HG03060 (cell line): ENCODE measurements at regions not wholly inside any gene's neighbourhood (a gene's known extent, or its start where the extent isn't known, plus 50 kb on each side); places are given as distances from the start of the nearest gene placed in this dataset.
"Not testable (repeated sequence)": the region's sequence is repeated elsewhere in the genome, so short reads cannot be mapped to it uniquely, and the experiment has no call there.

Experiments
- ATAC-seq: cut with Tn5 transposase; IDR thresholded peaks from one replicate; pipeline ENCODE4 v1.9.1; 2021; ENCODE audit warnings: low read depth, moderate number of reproducible peaks; ENCODE audit not compliant: unreplicated experiment

GRCh38 chr9:107605041-107605440 lies 115.5 kb upstream of the KLF4 start:
- no peak for ATAC-seq

GRCh38 chr9:107603281-107603680 lies 113.7 kb upstream of the KLF4 start:
- ATAC-seq = no peak

DNA sequence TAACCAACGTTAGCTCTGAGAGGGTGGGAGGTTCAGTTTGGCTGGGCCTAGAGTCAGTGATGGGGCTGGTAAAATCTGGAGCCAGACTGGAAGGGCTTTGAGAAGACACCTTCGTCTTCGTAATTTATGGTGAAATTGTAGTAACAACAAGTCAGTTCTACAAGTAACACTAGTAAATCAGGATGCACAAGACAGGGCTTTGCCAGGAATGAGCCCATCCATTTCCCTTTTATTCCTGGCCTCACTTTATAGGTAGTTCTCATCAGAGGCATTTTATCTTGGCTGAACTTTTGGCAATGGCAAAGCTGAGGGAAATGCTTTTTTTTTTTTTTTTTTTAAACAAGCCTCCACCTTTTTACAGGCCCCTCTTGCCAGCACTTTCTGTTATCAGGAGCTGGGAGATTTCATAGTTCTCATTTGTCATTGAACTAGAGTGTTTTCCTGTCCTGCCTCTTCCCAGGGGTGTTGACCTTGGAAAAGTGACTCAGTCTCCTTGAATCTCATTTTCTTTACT lies 110.5 kb upstream of the KLF4 start:
- ATAC-seq = no peak

GRCh38 chr9:107597743-107598217 lies 108.2 kb upstream of the KLF4 start:
- no peak for ATAC-seq

DNA sequence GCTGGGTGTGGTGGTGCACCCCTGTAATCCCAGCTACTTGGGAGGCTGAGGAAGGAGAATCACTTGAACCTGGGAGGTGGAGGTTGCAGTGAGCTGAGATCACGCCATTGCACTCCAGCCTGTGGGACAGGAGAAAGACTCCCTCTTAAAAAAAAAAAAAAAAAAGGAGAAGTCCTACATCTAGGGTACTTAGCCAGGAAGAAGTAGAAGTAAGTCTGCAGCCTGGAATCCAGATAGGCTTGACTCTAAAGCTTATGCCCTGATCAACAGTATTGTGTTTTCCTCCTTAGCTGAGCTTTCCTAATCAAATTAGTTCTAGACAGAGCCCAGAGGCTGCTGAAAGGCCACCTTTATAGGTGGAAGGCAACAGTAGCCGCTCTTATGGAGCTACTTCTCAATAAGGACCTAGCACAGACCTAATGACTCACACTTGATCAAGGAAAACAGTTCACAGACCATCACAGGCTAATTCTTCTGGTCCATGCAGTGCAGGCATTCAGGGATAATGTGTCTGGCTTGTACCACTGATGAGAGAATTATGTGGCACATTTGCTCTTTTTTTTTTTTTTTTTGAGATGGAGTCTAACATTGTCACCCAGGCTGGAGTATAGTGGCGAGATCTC lies 105.5 kb upstream of the KLF4 start:
- ATAC-seq = no peak

GRCh38 chr9:107593224-107593870 lies 103.8 kb upstream of the KLF4 start:
- no peak for ATAC-seq

DNA sequence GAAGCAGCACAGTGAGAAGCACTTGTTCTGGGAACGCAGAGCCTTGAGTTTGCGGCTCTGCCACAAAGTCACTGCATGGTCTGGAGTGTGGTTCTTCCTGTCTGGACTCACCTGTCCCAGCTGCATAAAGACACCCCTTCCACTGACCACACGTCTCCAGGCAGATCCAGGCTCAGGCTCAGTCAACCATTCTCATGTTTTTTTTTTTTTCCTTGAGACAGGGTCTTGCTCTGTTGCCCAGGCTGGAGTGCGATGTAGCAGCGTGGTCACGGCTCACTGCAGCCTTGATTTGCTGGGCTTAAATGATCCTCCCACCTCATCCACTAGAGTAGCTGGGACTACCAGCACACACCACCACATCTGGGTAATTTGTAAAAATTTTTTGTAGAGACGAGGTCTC lies 102.9 kb upstream of the KLF4 start:
- ATAC-seq = no peak

DNA sequence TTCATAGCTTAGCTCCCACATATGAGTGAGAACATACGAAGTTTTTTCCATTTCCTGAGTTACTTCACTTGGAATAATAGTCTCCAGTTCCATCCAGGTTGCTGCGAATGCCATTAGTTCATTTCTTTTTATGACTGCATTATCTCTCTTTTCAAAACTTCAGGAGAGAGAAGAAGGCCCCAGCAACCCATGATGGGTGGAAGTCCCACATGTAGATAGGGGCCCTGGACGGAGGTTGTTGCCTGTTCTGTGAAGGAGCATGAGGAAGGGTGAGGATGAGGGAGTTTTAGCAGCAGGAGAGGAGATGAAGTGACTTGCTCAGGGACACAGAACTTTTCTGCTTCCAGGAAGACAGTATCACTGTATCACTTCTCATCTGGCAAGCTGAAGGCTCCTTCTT lies 102.2 kb upstream of the KLF4 start:
- no peak for ATAC-seq

- no peak for ATAC-seq
These were observed 98.8 kb upstream of the KLF4 start for GRCh38 chr9:107588393-107588792.

DNA sequence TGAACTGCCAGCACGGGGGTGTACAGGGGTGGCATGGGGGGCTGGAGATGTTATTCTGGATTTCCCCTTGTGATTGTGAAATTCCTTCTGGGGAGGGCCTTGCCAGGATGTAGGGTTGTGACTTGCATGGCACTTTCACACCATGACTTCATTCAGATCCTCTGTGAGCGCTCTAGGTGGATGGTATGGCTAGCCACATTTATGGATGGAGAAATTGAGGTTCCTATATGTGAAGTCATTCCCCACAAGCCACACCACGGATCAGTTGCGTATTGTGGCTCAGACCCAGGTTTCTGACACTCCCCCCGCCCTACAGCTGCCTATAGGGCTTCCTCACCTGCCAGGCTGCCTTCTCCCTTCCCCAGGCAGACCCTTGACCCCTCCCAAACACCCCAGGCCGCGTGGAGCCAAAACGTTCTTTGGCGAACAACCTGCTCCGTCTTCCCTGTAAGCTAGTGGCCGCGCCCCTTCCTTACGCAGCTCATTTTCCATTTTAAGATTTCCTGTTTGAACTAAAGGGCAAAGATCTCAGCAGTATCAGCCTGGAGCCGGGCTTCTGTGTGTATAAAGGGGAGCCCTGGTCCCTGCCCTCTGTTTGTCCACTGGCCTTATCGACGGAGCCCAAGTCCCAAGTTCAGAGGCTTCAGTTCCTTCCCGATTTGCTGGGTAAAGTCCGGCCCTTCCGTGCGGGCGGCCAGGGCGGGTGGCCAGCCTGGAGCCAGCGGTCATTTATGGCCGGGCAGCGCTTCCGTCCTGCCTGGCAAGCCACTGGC lies 97.8 kb upstream of the KLF4 start:
- ATAC-seq = no peak

- no peak for ATAC-seq
These were observed 96.9 kb upstream of the KLF4 start for GRCh38 chr9:107586493-107586892.

GRCh38 chr9:107585465-107585864 lies 95.9 kb upstream of the KLF4 start:
- no peak for ATAC-seq

DNA sequence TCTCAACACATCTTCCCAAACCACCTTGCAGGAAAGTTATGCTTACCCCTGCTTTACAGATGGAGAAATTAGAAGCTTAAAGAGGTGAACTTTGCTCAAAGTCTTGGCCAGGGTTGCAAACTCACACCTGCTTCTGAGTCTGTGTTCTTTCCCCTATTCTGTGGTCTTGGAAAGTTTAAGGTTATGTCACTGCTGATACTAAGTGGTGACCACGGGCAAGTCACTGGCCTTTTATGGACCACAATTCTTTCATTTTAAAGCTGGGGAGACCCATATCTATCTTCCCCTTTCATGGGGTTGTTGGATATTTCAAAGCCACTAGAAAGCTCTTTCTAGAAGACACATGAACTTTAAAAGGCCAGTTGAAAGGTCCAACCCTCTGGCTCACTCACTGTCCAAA lies 95.4 kb upstream of the KLF4 start:
- ATAC-seq = no peak

- ATAC-seq = no peak
These were observed 94.6 kb upstream of the KLF4 start for GRCh38 chr9:107584186-107584585.

DNA sequence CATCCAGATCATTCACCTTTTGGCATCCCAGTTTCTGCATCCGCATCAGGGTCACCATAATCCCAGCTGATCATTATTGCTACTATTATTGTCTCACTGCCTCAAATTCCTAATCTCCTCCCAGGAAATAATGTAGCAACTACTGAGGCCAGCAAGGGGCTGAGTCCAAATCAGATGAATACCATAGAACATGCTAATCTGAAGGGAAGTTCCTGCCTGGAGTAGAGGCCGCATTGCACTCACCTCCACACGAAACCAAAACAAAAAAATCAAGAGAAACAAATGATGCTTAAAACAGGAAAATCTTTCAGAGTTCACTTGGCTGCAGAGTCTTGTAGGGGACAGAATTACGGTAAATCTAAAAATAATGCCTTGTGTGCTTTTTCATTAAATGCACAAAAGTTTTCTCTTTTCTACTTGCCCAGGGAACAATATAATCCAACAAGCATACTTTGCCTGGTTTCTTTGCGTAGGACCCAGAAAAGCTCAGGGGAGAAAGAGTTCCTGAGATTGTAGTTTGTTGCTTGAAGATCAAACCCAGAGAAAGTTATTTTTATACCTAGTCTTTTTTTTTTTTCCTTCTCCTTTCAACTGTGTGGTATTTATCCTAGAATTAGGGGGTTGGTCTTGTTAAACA lies 87.7 kb upstream of the KLF4 start:
- no peak for ATAC-seq

DNA sequence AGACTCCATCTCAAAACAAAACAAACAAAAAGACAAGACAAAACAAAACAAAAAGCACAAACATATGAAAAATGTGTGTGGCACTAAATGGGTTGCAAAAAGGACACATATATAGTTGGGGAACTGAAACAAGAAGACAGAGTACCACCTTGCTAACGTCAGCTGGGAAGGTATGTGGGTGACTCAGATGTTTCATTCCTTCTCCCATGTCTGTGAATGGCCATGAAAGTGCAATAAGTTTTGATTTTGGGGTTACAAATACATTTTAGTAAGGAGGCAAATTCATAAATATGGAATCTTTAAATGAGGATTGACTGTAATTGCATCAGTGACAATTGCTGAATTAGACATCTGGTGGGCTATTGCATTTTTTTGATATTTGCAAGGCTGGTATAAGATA lies 81.6 kb upstream of the KLF4 start:
- no peak for ATAC-seq

- no peak for ATAC-seq
These were observed 79.6 kb upstream of the KLF4 start for GRCh38 chr9:107569174-107569573.

DNA sequence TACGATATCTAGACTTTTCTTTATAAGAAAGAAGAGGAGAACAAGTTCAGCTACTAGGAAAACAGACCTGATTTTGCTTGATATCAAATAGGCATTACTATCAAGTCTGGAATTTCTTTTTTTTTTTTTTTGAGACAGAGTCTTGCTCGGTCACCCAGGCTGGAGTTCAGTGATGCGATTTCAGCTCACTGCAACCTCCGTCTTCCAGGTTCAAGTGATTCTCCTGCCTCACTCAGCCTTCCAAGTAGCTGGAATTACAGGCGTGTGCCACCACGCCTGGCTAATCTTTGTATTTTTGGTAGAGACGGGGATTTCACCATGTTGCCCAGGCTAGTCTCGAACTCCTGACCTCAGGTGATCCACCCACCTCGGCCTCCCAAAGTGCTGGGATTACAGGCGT lies 78.8 kb upstream of the KLF4 start:
- ATAC-seq = not testable (repeated sequence)

- ATAC-seq = no peak
These were observed 77.9 kb upstream of the KLF4 start for GRCh38 chr9:107567462-107567861.

GRCh38 chr9:107566611-107567061 lies 77.1 kb upstream of the KLF4 start:
- no peak for ATAC-seq

GRCh38 chr9:107562798-107563197 lies 73.2 kb upstream of the KLF4 start:
- no peak for ATAC-seq
